GM21360 (cell line): ENCODE measurements at regions not wholly inside any gene's neighbourhood (a gene's known extent, or its start where the extent isn't known, plus 50 kb on each side); places are given as distances from the start of the nearest gene placed in this dataset.

Experiments used
- ATAC-seq: cut with Tn5 transposase; IDR thresholded peaks from one replicate; pipeline ENCODE4 v1.9.1; 2021; ENCODE audit warnings: mild to moderate bottlenecking, moderate library complexity; ENCODE audit not compliant: unreplicated experiment

GRCh38 chr4:183846951-183847350 lies 58.2 kb upstream of the STOX2 start:
- ATAC-seq, result no peak

DNA sequence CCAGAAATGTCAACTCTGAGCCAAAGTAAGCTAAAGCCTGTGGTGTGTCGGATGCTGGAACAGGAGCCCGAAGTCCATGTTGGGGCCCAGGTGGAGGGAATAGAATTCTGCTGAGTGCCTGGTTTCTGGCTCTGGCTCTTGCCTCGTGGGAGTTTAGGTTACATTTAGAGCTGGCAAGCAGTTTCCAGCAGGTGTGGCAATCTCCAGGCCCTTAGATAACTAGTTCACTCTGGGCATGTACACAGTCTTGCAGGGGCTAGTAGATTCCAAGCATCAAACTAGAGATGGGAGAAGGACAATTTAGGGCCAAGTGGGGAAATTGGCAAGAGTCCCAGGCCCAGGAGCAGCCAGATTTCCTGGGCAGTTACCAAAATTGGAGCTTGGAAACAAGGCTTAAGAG lies 56.3 kb upstream of the STOX2 start:
- no peak for ATAC-seq

- ATAC-seq, result no peak
Observed at GRCh38 chr4:183852910-183853547, 52.1 kb upstream of the STOX2 start.

DNA sequence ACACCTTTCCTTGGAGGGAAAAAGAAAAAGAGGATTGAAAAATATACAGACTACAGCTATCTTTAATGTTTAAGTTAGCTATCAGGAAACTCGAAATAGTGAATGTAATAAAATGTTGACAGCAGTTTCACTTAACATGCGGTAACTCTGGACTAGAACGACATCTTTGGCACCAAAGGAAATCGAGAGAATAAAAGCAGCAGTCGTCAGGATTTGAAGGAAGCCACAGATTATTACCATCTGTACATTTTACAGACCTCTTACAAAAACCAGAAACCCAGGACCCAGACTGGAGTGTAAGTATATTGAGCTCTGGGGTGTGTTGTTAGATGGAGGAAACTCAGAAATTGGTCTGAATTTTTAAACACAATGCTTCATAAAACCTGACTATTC lies 51.6 kb upstream of the STOX2 start:
- no peak for ATAC-seq
